H1 (cell line): ENCODE measurements at regions not wholly inside any gene's neighbourhood (a gene's known extent, or its start where the extent isn't known, plus 50 kb on each side); places are given as distances from the start of the nearest gene placed in this dataset.
"Not testable (repeated sequence)": the region's sequence is repeated elsewhere in the genome, so short reads cannot be mapped to it uniquely, and the experiment has no call there.

Experiments
- CTCF ChIA-PET: fragments of 300-600 bp; sonication (Branson Sonifier 250); formaldehyde crosslinking; loops from one replicate; lab custom pipeline; 2021; ENCODE audit not compliant: partially characterized antibody; lab: Charles Lee
- POLR2A ChIA-PET: fragments of 300-600 bp; sonication (Branson Sonifier 250); formaldehyde crosslinking; loops from one replicate; lab custom pipeline; 2021; ENCODE audit warnings: inconsistent platforms; ENCODE audit not compliant: partially characterized antibody; lab: Charles Lee
- DNase-seq, 2 experiments: peaks; one replicate each; pipeline versions ENCODE4 v3.0.0 to v3.0.0-alpha.2; 2010 to 2022; ENCODE audit warnings: low spot score in 2 of 2, low read depth in 1 of 2, mixed read lengths in 1 of 2
- FAIRE-seq: peaks from 2 replicates; lab custom pipeline; 2011; peaks lifted over from hg19 to GRCh38; lab: Jason Lieb, UNC
- H2AFZ ChIP-seq: 2 replicates; pipeline ENCODE4 v1.8.1; 2012; ENCODE audit warnings: low read length, inconsistent platforms
- H2AK5ac ChIP-seq: 2 replicates; pipeline ENCODE4 v1.6.1; 2013; ENCODE audit warnings: low read depth, low read length
- H2BK120ac ChIP-seq: replicated peaks from 2 replicates; pipeline ENCODE3; 2013; ENCODE audit warnings: low read depth, low read length, inconsistent platforms
- H2BK12ac ChIP-seq: 2 replicates; pipeline ENCODE4 v1.6.1; 2013; ENCODE audit warnings: low read depth, low read length
- H2BK15ac ChIP-seq: 2 replicates; pipeline ENCODE4 v1.6.1; 2013; ENCODE audit warnings: low read length
- H2BK20ac ChIP-seq: 2 replicates; pipeline ENCODE4 v1.6.1; 2013; ENCODE audit warnings: low read length
- H2BK5ac ChIP-seq: 2 replicates; pipeline ENCODE4 v1.6.1; 2013; ENCODE audit warnings: low read depth, low read length
- H3K14ac ChIP-seq: 2 replicates; pipeline ENCODE4 v1.6.1; 2013; ENCODE audit warnings: inconsistent platforms; ENCODE audit not compliant: insufficient read length
- H3K18ac ChIP-seq: 2 replicates; pipeline ENCODE4 v1.6.1; 2013; ENCODE audit warnings: low read length; ENCODE audit errors: extremely low read depth
- H3K23ac ChIP-seq: 2 replicates; pipeline ENCODE4 v1.6.1; 2013; ENCODE audit warnings: inconsistent platforms; ENCODE audit not compliant: insufficient read length
- H3K23me2 ChIP-seq: 2 replicates; pipeline ENCODE4 v1.6.1; 2013; ENCODE audit warnings: low read depth, low read length
- H3K27ac ChIP-seq: 2 replicates; pipeline ENCODE4 v1.6.1; 2011; ENCODE audit warnings: low read depth, low read length, inconsistent platforms
- H3K27me3 ChIP-seq, 4 experiments: replicated peaks in 1 of 4; 1 replicate in 1 of 4; 2 replicates in 3 of 4; pipeline versions ENCODE4 v1.6.1 to v1.8.1; 2011 to 2013; ENCODE audit warnings: low read length in 3 of 4, mild to moderate bottlenecking in 3 of 4, inconsistent platforms in 2 of 4, mixed read lengths in 2 of 4, moderate library complexity in 1 of 4; ENCODE audit not compliant: control insufficient read depth in 3 of 4, insufficient read depth in 3 of 4; ENCODE audit errors: extremely low read depth in 1 of 4
- H3K36me3 ChIP-seq, 4 experiments: 2 replicates each; pipeline versions ENCODE4 v1.6.1 to v1.8.1; 2011 to 2013; ENCODE audit warnings: mild to moderate bottlenecking in 4 of 4, low read length in 3 of 4, moderate library complexity in 2 of 4, control low read depth in 1 of 4, inconsistent platforms in 1 of 4; ENCODE audit not compliant: insufficient read depth in 4 of 4, control insufficient read depth in 2 of 4
- H3K4ac ChIP-seq: replicated peaks from 2 replicates; pipeline ENCODE3; 2013; ENCODE audit warnings: low read length, low read depth, mixed read lengths, inconsistent platforms; ENCODE audit not compliant: insufficient read length
- H3K4me1 ChIP-seq, 4 experiments: replicated peaks in 1 of 4; 1 replicate in 1 of 4; 2 replicates in 3 of 4; pipeline versions ENCODE4 v1.6.1 to v1.8.1; 2011 to 2013; ENCODE audit warnings: low read length in 3 of 4, inconsistent platforms in 2 of 4, mixed read lengths in 1 of 4; ENCODE audit not compliant: insufficient read depth in 4 of 4, control insufficient read depth in 3 of 4
- H3K4me2 ChIP-seq, 2 experiments: 2 replicates each; pipeline versions ENCODE4 v1.6.1 to v1.8.1; 2011 to 2013; ENCODE audit warnings: low read depth in 2 of 2, low read length in 2 of 2, control low read depth in 1 of 2, inconsistent platforms in 1 of 2, mild to moderate bottlenecking in 1 of 2; ENCODE audit not compliant: insufficient read depth in 1 of 2
- H3K4me3 ChIP-seq, 4 experiments: fragments of 200-600, 300-600 bp in 1 of 4; sonication (generic), shearing (Covaris generic), sonication (Bioruptor Twin) in 1 of 4; 2 replicates each; pipeline versions ENCODE4 v1.5.1 to v1.8.1; 2011 to 2016; ENCODE audit warnings: low read length in 4 of 4, low read depth in 3 of 4, control low read depth in 2 of 4, inconsistent platforms in 2 of 4, mild to moderate bottlenecking in 2 of 4, mixed read lengths in 1 of 4, moderate library complexity in 1 of 4; ENCODE audit not compliant: insufficient read depth in 2 of 4; ENCODE audit errors: extremely low read depth in 1 of 4
- H3K56ac ChIP-seq: replicated peaks from 2 replicates; pipeline ENCODE3; 2013; ENCODE audit warnings: low read depth, mild to moderate bottlenecking, mixed read lengths, low read length, inconsistent platforms; ENCODE audit not compliant: insufficient read length
- H3K79me1 ChIP-seq: 2 replicates; pipeline ENCODE4 v1.6.1; 2013; ENCODE audit warnings: low read depth, low read length, control low read depth
- H3K79me2 ChIP-seq, 2 experiments: 2 replicates each; pipeline versions ENCODE4 v1.6.1 to v1.8.1; 2012 to 2013; ENCODE audit warnings: low read length in 2 of 2, mild to moderate bottlenecking in 2 of 2, inconsistent platforms in 1 of 2; ENCODE audit not compliant: insufficient read depth in 2 of 2, control insufficient read depth in 1 of 2
- H3K9ac ChIP-seq, 4 experiments: replicated peaks in 1 of 4; 1 replicate in 1 of 4; 2 replicates in 3 of 4; pipeline versions ENCODE4 v1.6.1 to v1.8.1; 2011 to 2013; ENCODE audit warnings: low read depth in 3 of 4, low read length in 3 of 4, control low read depth in 2 of 4, mild to moderate bottlenecking in 2 of 4, moderate library complexity in 2 of 4, inconsistent platforms in 1 of 4; ENCODE audit errors: extremely low read depth in 1 of 4
- H3K9me3 ChIP-seq, 2 experiments: 2 replicates each; pipeline versions ENCODE4 v1.6.1 to v1.8.1; 2012 to 2013; ENCODE audit warnings: mild to moderate bottlenecking in 2 of 2, moderate library complexity in 2 of 2, control low read depth in 1 of 2, inconsistent platforms in 1 of 2, low read depth in 1 of 2, low read length in 1 of 2, mixed read lengths in 1 of 2; ENCODE audit not compliant: insufficient read depth in 2 of 2
- H4K20me1 ChIP-seq, 2 experiments: replicated peaks in 1 of 2; 2 replicates each; pipeline versions ENCODE3 to v1.8.1; 2011 to 2013; ENCODE audit warnings: inconsistent platforms in 2 of 2, low read length in 2 of 2, mild to moderate bottlenecking in 1 of 2; ENCODE audit not compliant: insufficient read depth in 2 of 2, control insufficient read depth in 1 of 2
- H4K5ac ChIP-seq: 2 replicates; pipeline ENCODE4 v1.6.1; 2013; ENCODE audit warnings: low read length, low read depth, mixed read lengths, inconsistent platforms; ENCODE audit not compliant: insufficient read length
- H4K8ac ChIP-seq: 2 replicates; pipeline ENCODE4 v1.8.0; 2013; ENCODE audit warnings: mild to moderate bottlenecking, moderate library complexity, low read length, inconsistent platforms; ENCODE audit not compliant: insufficient read depth; ENCODE audit errors: extremely low read depth
- H4K91ac ChIP-seq: replicated peaks from 2 replicates; pipeline ENCODE3; 2013; ENCODE audit warnings: low read length, mixed read lengths, inconsistent platforms; ENCODE audit not compliant: insufficient read length
- WGBS, 2 experiments: shearing (Covaris generic) in 1 of 2; methylation state at CpG; one replicate each; pipeline versions ENCODE4 v1.1.6 to v1.1.7; 2013 to 2015; ENCODE audit warnings: low lambda C conversion rate in 2 of 2, mixed read lengths in 2 of 2, inconsistent platforms in 1 of 2, low coverage in 1 of 2, missing lambda C conversion rate in 1 of 2; ENCODE audit not compliant: insufficient replicate concordance in 2 of 2, insufficient coverage in 1 of 2, insufficient read length in 1 of 2; ENCODE audit errors: extremely low coverage in 1 of 2, missing lambda C conversion rate in 1 of 2; 5-methylcytosine and 5-hydroxymethylcytosine counted together

DNA sequence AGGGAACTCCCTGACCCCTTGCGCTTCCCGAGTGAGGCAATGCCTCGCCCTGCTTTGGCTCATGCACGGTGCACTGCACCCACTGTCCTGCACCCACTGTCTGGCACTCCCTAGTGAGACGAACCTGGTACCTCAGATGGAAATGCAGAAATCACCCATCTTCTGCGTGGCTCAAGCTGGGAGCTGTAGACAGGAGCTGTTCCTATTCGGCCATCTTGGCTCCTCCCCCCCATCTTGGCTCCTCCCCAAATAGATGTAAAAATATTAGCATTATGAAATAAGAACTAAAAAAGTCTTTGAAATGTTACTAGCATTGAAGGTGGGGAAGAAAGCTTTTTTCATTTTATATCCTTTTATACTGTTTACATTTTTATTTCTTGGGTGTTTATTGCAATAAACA is 525.9 kb upstream of the PPP2R3A start:
- not testable (repeated sequence) for H4K91ac ChIP-seq, H3K18ac ChIP-seq, H3K27me3 ChIP-seq, H3K14ac ChIP-seq, H4K20me1 ChIP-seq, H2BK15ac ChIP-seq, H3K9ac ChIP-seq, H3K4me1 ChIP-seq, H4K5ac ChIP-seq, H2BK12ac ChIP-seq, H2BK5ac ChIP-seq, H3K79me1 ChIP-seq, H2AK5ac ChIP-seq, H3K79me2 ChIP-seq, H3K9me3 ChIP-seq, H3K27ac ChIP-seq, H2BK120ac ChIP-seq, H3K23me2 ChIP-seq, H3K36me3 ChIP-seq, H3K23ac ChIP-seq, FAIRE-seq, H2BK20ac ChIP-seq, DNase-seq, H3K56ac ChIP-seq, H2AFZ ChIP-seq, H3K4ac ChIP-seq
- H4K8ac ChIP-seq: peak overlapping the region; percentile 45; the same call in 1 of the 2 replicates
- peak overlapping the region; percentile 31 to 59; a peak in 3 of 4 replicates for H3K4me2 ChIP-seq
- POLR2A ChIA-PET: interaction anchor here (0.6 to 0.7 kb wide), 3 partner anchors 15 to 365 kb away, joined by 3 read pairs; no protein-coding TSS in a partner anchor
- CTCF ChIA-PET: interaction anchor here (0.6 to 1.1 kb wide), 4 partner anchors 17 to 590 kb away, joined by 3 to 4 read pairs (median 4); no protein-coding TSS in a partner anchor
- H3K4me3 ChIP-seq: peak overlapping the region in 3 of 4 experiments; percentile 23 to 45 (median 24); a peak in 3 of 8 replicates
- 68% methylated on average over 6 of the region's 7 CpGs; no CpG with 5 or more reads in 1 of the 2 experiments for WGBS, 2 experiments
